GM23338 (cell line): ENCODE measurements at regions not wholly inside any gene's neighbourhood (a gene's known extent, or its start where the extent isn't known, plus 50 kb on each side); places are given as distances from the start of the nearest gene placed in this dataset.

Experiments used
- ATAC-seq: fragments of 200-7000 bp; cut with Tn5 transposase; 3 replicates; pipeline ENCODE4 v1.9.1; 2020
- DNase-seq: peaks from one replicate; pipeline ENCODE4 v3.0.0-alpha.2; 2015; ENCODE audit warnings: low spot score
- H2AFZ ChIP-seq: fragments of 200-600 bp; sonication (generic); 2 replicates; pipeline ENCODE4 v1.8.0; 2016; ENCODE audit warnings: antibody characterized with exemption, mild to moderate bottlenecking, moderate library complexity
- H3F3A ChIP-seq: fragments of 200-600 bp; sonication (generic); replicated peaks from 2 replicates; pipeline ENCODE4 v1.8.0; 2017; ENCODE audit warnings: antibody characterized with exemption, mixed run types, low read depth
- H3K27ac ChIP-seq: fragments of 200-600 bp; sonication (generic); 2 replicates; pipeline ENCODE4 v1.6.1; 2016; ENCODE audit warnings: low read depth
- H3K27me3 ChIP-seq: fragments of 200-600 bp; sonication (generic); 2 replicates; pipeline ENCODE4 v1.8.0; 2016; ENCODE audit warnings: mild to moderate bottlenecking, mixed run types, moderate library complexity; ENCODE audit not compliant: insufficient read depth
- H3K36me3 ChIP-seq: fragments of 200-600 bp; sonication (generic); 2 replicates; pipeline ENCODE4 v1.8.0; 2016; ENCODE audit warnings: mild to moderate bottlenecking; ENCODE audit not compliant: insufficient read depth
- H3K4me1 ChIP-seq: fragments of 200-600 bp; sonication (generic); 2 replicates; pipeline ENCODE4 v1.8.0; 2016; ENCODE audit warnings: mild to moderate bottlenecking, moderate library complexity; ENCODE audit not compliant: insufficient read depth
- H3K4me2 ChIP-seq: fragments of 200-600 bp; sonication (generic); 2 replicates; pipeline ENCODE4 v1.7.1; 2017; ENCODE audit warnings: mixed run types
- H3K4me3 ChIP-seq: fragments of 200-600 bp; sonication (generic); 2 replicates; pipeline ENCODE4 v1.6.1; 2016; ENCODE audit warnings: mixed run types
- H3K79me2 ChIP-seq: fragments of 200-600 bp; sonication (generic); replicated peaks from 2 replicates; pipeline ENCODE4 v1.8.0; 2017; ENCODE audit warnings: mild to moderate bottlenecking; ENCODE audit not compliant: insufficient read depth
- H3K9me2 ChIP-seq: fragments of 200-600 bp; sonication (generic); 2 replicates; pipeline ENCODE4 v1.8.0; 2017; ENCODE audit not compliant: insufficient read depth
- H4K20me1 ChIP-seq: fragments of 200-600 bp; sonication (generic); replicated peaks from 2 replicates; pipeline ENCODE4 v1.8.0; 2017; ENCODE audit warnings: mild to moderate bottlenecking; ENCODE audit not compliant: insufficient read depth
- H3K27ac Mint-ChIP-seq: 2 replicates; pipeline ENCODE4 v1.8.0; 2020; ENCODE audit warnings: inconsistent platforms, mild to moderate bottlenecking, moderate library complexity, mixed read lengths
- H3K27me3 Mint-ChIP-seq: 3 replicates; pipeline ENCODE4 v1.8.0; 2022; ENCODE audit warnings: low read depth, mild to moderate bottlenecking, moderate library complexity, mixed read lengths, inconsistent platforms; ENCODE audit not compliant: insufficient read depth, poor library complexity
- H3K36me3 Mint-ChIP-seq: 3 replicates; pipeline ENCODE4 v1.8.0; 2021; ENCODE audit warnings: low read depth, mild to moderate bottlenecking, inconsistent platforms, moderate library complexity, mixed read lengths
- H3K4me1 Mint-ChIP-seq: 3 replicates; pipeline ENCODE4 v1.8.0; 2020; ENCODE audit warnings: mild to moderate bottlenecking, inconsistent platforms, mixed read lengths
- H3K4me3 Mint-ChIP-seq: 3 replicates; pipeline ENCODE4 v1.8.0; 2021; ENCODE audit warnings: moderate library complexity, mild to moderate bottlenecking, inconsistent platforms, mixed read lengths
- H3K9me3 Mint-ChIP-seq: 3 replicates; pipeline ENCODE4 v1.8.0; 2020; ENCODE audit warnings: moderate library complexity, mild to moderate bottlenecking, inconsistent platforms, mixed read lengths
- CREB1 ChIP-seq: fragments of 250-450 bp; sonication (Bioruptor Pico); IDR thresholded peaks from 2 replicates; pipeline ENCODE4 v1.5.0; 2020; ENCODE audit warnings: low read depth, mild to moderate bottlenecking, moderate library complexity
- CTCF ChIP-seq, 2 experiments: fragments of 200-600 bp in 1 of 2; sonication (generic) in 1 of 2; conservative IDR thresholded peaks; 2 replicates each; pipeline versions ENCODE4 v1.5.1 to v1.6.1; 2016 to 2017; ENCODE audit warnings: antibody characterized with exemption in 2 of 2, low read depth in 2 of 2, mild to moderate bottlenecking in 2 of 2, moderate library complexity in 1 of 2
- EZH2 ChIP-seq: fragments of 200-600 bp; sonication (generic); IDR thresholded peaks from one replicate; pipeline ENCODE4 v1.8.0; 2017; ENCODE audit warnings: antibody characterized with exemption, mild to moderate bottlenecking, low read depth; ENCODE audit not compliant: unreplicated experiment
- EZH2phosphoT487 ChIP-seq: fragments of 200-600 bp; sonication (generic); IDR thresholded peaks from one replicate; pipeline ENCODE4 v1.8.1; 2018; ENCODE audit warnings: antibody characterized with exemption; ENCODE audit not compliant: unreplicated experiment
- JUNB ChIP-seq: IDR thresholded peaks from one replicate; pipeline ENCODE4 v1.6.1; 2016; ENCODE audit warnings: antibody characterized with exemption; ENCODE audit not compliant: unreplicated experiment
- NANOG ChIP-seq: IDR thresholded peaks from 2 replicates; pipeline ENCODE4 v1.6.1; 2016; ENCODE audit warnings: antibody characterized with exemption, borderline replicate concordance
- POLR2AphosphoS5 ChIP-seq: IDR thresholded peaks from 2 replicates; pipeline ENCODE4 v1.6.1; 2016; ENCODE audit warnings: antibody characterized with exemption, low read depth
- STAT1 ChIP-seq: IDR thresholded peaks from one replicate; pipeline ENCODE4 v1.6.1; 2016; ENCODE audit warnings: antibody characterized with exemption; ENCODE audit not compliant: unreplicated experiment
- ZNF114 ChIP-seq: fragments of 250-450 bp; sonication (Bioruptor Pico); IDR thresholded peaks from 2 replicates; pipeline ENCODE4 v1.5.0; 2020; ENCODE audit warnings: mild to moderate bottlenecking, moderate library complexity
- ZNF331 ChIP-seq: fragments of 250-450 bp; sonication (Bioruptor Pico); IDR thresholded peaks from 2 replicates; pipeline ENCODE4 v1.5.0; 2020; ENCODE audit warnings: low read depth, mild to moderate bottlenecking, moderate library complexity
- TF ChIP-seq, protein P1 (sequence below): IDR thresholded peaks from one replicate; pipeline ENCODE4 v1.6.1; 2018; ENCODE audit warnings: antibody characterized with exemption; ENCODE audit not compliant: unreplicated experiment
- TF ChIP-seq, protein P2 (sequence below): fragments of 250-450 bp; sonication (Bioruptor Pico); IDR thresholded peaks from 2 replicates; pipeline ENCODE4 v1.5.0; 2020; ENCODE audit warnings: mild to moderate bottlenecking, moderate library complexity
- TF ChIP-seq, protein P3 (sequence below): IDR thresholded peaks from 2 replicates; pipeline ENCODE4 v1.6.1; 2016; ENCODE audit warnings: antibody characterized with exemption

DNA sequence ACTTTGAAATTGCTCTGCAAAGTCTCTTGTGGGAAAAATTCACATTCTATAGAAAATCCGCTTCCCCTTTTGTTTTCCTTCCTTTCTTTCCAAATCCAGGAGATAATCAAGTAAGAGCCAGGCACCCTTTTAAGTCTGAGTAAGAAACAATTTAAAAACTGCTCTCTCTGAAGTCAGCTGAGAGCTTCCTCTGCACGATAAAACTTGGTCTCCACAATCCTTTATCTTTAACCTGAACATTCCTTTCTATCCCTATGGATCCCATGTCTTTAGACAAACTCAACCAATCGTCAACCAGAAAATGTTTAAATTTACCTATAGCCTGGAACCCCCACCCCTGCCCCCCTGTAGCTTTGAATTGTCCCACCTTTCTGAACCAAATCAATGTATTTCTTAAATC lies 1723.6 kb upstream of the AGA start:
- Histone ChIP-seq H3K36me3 (no peaks in the 10 kb centered on the region; the same call in 1 of the 2 replicates), H3K9me2 (no peaks in the 10 kb centered on the region), H3F3A (peaks cover 2% of the 10 kb centered on the region; the same call in 1 of the 2 replicates), H3K4me2 (peak overlapping the region; percentile 71), H3K4me1 (peaks cover 14% of the 10 kb centered on the region), H4K20me1 (no peaks in the 10 kb centered on the region; the same call in 1 of the 2 replicates), H3K27ac (peak overlapping the region; percentile 89), H3K4me3 (peak overlapping the region; percentile 62), H3K27me3 (no peaks in the 10 kb centered on the region), H3K79me2 (peaks cover 38% of the 10 kb centered on the region), H2AFZ (no peak overlapping the region)
- DNase-seq (no peak), ATAC-seq (peak; percentile 24)
- peaks cover 60% of the 10 kb centered on the region for H3K36me3 Mint-ChIP-seq
- TF ChIP-seq ZNF114 (CRISPR knock-in tag) (no peak), EZH2phosphoT487 (no peak), POLR2AphosphoS5 (no peak; the same call in 1 of the 2 replicates), EZH2 (no peak), ZNF331 (CRISPR knock-in tag) (no peak), JUNB (no peak), CTCF (conservative IDR thresholded peaks at IDR 0.05; ENCODE audit: low read depth in 2 of 2) (no peak), CREB1 (no peak), STAT1 (no peak), NANOG (no peak)
- TF ChIP-seq, protein P1, sequence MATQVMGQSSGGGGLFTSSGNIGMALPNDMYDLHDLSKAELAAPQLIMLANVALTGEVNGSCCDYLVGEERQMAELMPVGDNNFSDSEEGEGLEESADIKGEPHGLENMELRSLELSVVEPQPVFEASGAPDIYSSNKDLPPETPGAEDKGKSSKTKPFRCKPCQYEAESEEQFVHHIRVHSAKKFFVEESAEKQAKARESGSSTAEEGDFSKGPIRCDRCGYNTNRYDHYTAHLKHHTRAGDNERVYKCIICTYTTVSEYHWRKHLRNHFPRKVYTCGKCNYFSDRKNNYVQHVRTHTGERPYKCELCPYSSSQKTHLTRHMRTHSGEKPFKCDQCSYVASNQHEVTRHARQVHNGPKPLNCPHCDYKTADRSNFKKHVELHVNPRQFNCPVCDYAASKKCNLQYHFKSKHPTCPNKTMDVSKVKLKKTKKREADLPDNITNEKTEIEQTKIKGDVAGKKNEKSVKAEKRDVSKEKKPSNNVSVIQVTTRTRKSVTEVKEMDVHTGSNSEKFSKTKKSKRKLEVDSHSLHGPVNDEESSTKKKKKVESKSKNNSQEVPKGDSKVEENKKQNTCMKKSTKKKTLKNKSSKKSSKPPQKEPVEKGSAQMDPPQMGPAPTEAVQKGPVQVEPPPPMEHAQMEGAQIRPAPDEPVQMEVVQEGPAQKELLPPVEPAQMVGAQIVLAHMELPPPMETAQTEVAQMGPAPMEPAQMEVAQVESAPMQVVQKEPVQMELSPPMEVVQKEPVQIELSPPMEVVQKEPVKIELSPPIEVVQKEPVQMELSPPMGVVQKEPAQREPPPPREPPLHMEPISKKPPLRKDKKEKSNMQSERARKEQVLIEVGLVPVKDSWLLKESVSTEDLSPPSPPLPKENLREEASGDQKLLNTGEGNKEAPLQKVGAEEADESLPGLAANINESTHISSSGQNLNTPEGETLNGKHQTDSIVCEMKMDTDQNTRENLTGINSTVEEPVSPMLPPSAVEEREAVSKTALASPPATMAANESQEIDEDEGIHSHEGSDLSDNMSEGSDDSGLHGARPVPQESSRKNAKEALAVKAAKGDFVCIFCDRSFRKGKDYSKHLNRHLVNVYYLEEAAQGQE: no peak
- TF ChIP-seq, protein P2, sequence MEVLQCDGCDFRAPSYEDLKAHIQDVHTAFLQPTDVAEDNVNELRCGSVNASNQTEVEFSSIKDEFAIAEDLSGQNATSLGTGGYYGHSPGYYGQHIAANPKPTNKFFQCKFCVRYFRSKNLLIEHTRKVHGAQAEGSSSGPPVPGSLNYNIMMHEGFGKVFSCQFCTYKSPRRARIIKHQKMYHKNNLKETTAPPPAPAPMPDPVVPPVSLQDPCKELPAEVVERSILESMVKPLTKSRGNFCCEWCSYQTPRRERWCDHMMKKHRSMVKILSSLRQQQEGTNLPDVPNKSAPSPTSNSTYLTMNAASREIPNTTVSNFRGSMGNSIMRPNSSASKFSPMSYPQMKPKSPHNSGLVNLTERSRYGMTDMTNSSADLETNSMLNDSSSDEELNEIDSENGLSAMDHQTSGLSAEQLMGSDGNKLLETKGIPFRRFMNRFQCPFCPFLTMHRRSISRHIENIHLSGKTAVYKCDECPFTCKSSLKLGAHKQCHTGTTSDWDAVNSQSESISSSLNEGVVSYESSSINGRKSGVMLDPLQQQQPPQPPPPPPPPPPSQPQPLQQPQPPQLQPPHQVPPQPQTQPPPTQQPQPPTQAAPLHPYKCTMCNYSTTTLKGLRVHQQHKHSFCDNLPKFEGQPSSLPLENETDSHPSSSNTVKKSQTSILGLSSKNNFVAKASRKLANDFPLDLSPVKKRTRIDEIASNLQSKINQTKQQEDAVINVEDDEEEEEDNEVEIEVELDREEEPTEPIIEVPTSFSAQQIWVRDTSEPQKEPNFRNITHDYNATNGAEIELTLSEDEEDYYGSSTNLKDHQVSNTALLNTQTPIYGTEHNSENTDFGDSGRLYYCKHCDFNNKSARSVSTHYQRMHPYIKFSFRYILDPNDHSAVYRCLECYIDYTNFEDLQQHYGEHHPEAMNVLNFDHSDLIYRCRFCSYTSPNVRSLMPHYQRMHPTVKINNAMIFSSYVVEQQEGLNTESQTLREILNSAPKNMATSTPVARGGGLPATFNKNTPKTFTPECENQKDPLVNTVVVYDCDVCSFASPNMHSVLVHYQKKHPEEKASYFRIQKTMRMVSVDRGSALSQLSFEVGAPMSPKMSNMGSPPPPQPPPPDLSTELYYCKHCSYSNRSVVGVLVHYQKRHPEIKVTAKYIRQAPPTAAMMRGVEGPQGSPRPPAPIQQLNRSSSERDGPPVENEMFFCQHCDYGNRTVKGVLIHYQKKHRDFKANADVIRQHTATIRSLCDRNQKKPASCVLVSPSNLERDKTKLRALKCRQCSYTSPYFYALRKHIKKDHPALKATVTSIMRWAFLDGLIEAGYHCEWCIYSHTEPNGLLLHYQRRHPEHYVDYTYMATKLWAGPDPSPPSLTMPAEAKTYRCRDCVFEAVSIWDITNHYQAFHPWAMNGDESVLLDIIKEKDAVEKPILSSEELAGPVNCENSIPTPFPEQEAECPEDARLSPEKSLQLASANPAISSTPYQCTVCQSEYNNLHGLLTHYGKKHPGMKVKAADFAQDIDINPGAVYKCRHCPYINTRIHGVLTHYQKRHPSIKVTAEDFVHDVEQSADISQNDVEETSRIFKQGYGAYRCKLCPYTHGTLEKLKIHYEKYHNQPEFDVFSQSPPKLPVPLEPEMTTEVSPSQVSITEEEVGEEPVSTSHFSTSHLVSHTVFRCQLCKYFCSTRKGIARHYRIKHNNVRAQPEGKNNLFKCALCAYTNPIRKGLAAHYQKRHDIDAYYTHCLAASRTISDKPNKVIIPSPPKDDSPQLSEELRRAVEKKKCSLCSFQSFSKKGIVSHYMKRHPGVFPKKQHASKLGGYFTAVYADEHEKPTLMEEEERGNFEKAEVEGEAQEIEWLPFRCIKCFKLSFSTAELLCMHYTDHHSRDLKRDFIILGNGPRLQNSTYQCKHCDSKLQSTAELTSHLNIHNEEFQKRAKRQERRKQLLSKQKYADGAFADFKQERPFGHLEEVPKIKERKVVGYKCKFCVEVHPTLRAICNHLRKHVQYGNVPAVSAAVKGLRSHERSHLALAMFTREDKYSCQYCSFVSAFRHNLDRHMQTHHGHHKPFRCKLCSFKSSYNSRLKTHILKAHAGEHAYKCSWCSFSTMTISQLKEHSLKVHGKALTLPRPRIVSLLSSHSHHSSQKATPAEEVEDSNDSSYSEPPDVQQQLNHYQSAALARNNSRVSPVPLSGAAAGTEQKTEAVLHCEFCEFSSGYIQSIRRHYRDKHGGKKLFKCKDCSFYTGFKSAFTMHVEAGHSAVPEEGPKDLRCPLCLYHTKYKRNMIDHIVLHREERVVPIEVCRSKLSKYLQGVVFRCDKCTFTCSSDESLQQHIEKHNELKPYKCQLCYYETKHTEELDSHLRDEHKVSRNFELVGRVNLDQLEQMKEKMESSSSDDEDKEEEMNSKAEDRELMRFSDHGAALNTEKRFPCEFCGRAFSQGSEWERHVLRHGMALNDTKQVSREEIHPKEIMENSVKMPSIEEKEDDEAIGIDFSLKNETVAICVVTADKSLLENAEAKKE (CRISPR knock-in tag): no peak
- TF ChIP-seq, protein P3, sequence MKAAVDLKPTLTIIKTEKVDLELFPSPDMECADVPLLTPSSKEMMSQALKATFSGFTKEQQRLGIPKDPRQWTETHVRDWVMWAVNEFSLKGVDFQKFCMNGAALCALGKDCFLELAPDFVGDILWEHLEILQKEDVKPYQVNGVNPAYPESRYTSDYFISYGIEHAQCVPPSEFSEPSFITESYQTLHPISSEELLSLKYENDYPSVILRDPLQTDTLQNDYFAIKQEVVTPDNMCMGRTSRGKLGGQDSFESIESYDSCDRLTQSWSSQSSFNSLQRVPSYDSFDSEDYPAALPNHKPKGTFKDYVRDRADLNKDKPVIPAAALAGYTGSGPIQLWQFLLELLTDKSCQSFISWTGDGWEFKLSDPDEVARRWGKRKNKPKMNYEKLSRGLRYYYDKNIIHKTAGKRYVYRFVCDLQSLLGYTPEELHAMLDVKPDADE: no peak
- peaks cover 32% of the 10 kb centered on the region for H3K4me1 Mint-ChIP-seq
- peak overlapping the region; percentile 94 for H3K4me3 Mint-ChIP-seq
- H3K27me3 Mint-ChIP-seq: peaks cover 42% of the 10 kb centered on the region
- peaks cover 19% of the 10 kb centered on the region; the same call in 2 of the 3 replicates for H3K9me3 Mint-ChIP-seq
- H3K27ac Mint-ChIP-seq: peak overlapping the region; percentile 91
